ENCODE measurements at regions not wholly inside any gene's neighbourhood (a gene's known extent, or its start where the extent isn't known, plus 50 kb on each side); places are given as distances from the start of the nearest gene placed in this dataset.
A peak's percentile ranks its signal among the peaks of the same experiment; 100 is the strongest.

DNA sequence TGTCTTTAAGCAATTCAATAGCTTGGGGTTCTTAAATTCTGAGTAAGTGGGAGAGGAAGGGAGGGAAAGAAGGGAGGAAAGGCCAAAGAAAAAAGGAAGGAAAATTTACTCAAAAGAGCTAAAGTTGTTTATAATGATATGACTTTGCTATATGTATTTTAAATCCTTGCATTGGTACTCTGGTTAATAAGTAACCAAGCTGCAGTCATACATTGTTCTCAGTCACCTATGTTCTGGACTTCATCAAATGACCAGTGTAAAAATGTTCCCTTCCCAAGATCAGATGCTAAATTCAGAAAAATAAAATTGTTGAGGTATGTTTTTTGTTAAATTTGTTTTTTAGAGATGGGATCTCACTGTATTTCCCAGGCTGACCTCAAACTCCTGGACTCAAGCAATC is 259.9 kb upstream of the CPNE8 start:
- Histone ChIP-seq H3K36me3 (ENCODE audit: insufficient read depth) (no peaks in the 10 kb centered on the region), H3K27ac (ENCODE audit: low read depth) (no peak overlapping the region), H3K4me3 (ENCODE audit: low read depth, low read length) (no peak overlapping the region), H3K4me1 (ENCODE audit: insufficient read depth) (no peaks in the 10 kb centered on the region)
- DNase-seq (ENCODE audit: extremely low spot score): no peak

DNA sequence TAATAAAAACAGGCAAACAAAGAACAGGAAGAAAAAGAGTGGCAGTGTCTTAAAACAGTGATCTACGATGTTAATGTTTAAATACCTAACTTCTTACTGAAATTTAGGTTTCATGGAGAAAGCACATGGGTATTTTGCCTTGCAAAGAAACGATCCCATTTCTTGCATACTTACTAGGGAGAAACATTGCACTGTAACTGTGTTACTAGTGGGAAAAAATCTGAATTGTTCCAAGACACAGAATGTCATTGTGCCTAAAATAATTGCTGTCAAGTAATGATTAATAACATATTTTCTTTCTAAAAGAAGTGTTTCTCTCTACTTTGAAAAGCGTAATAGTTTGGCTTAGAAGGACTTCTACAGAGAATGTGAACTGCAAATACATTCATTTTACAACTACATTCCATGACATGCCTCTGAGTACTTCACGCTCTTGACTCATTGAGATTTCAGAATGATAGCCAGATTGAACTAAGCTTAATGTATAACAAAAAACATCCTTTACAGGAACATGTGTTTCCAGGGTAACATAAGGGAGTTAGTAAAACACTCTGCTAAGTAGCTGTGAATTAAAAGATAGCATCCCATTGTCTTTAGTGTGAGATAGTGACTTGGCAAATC is 256.2 kb upstream of the CPNE8 start:
- DNase-seq (ENCODE audit: extremely low spot score): no peak
- no peak overlapping the region for H3K27ac ChIP-seq (ENCODE audit: low read depth)
- no peaks in the 10 kb centered on the region for H3K4me1 ChIP-seq (ENCODE audit: insufficient read depth)
- H3K4me3 ChIP-seq (ENCODE audit: low read depth, low read length): no peak overlapping the region
- WGBS: 63% methylated on average over 4 of the region's 4 CpGs
- no peaks in the 10 kb centered on the region for H3K36me3 ChIP-seq (ENCODE audit: insufficient read depth)

DNA sequence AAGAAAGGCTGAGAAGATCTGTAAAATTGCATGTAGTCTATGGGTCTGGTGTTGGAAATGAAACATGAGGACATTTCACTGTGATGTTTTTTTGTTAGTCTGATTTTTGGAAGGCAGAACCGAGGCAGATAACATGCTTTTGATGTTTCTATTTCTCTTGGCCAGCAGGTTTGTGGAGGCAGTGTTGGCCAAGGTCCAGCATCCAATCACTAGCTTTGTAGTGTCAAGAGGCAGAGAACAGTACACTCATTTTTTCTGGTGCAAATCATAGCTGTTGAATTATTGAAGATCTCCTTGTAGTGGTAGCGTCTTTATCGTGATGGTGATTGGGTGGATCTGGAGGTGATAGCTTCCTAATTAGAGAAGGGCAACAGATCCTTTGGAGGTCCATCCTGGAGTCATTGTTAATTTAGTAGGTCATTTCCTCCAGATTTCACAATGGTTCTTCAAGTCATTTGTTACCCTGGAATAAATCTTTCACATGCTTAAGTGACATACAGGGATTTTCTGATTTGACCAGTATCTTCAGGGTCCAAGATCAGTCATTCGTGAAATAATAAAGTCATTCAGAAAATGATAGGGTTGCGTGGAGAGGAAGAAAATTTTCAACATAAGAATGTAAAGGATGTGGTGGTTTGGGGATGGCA is 252.4 kb upstream of the CPNE8 start:
- 42% methylated on average over 5 of the region's 5 CpGs for WGBS
- Histone ChIP-seq H3K27ac (ENCODE audit: low read depth) (no peak overlapping the region), H3K4me1 (ENCODE audit: insufficient read depth) (no peaks in the 10 kb centered on the region), H3K36me3 (ENCODE audit: insufficient read depth) (no peaks in the 10 kb centered on the region), H3K4me3 (ENCODE audit: low read depth, low read length) (no peak overlapping the region)
- DNase-seq (ENCODE audit: extremely low spot score): no peak

DNA sequence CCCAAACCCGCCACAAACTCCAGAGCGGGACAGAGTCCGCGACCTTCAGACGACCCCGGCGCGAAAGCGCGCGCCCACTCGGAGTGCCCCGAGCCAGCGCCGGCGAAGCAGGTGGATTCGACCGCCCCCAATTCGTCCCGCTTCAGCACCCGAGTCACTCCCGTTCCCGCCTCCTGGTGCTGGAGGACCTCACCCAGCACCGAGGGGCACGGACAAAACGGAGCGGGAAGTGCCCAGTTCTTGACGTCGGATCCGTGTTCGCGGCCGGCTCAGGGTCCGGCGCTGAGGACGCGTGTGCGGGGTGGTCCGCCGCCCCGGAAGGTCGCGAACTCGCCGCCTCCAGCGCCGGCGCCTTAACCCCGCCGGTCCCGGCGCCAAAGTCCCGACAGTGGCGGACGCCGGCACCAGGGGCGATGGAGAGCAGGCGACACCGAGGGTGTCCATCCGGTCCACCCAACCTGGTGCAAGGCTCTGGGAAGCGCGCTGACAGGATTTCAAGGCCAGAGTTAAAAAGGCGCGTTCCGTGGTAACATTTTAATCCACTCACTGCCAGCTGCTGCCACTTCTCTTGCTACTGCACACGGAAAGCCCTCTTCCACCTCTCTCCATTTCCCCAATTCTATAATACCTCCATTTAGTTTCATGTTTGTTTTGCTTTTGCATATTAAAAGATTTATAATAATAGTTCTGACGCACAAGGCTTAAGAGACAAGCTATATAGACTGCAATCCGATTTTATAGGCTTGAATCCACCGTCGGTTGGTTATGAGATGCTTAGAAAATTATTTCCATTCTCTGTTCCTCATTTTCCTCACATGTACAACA is 240.0 kb upstream of the CPNE8 start:
- no peak overlapping the region for H3K27ac ChIP-seq (ENCODE audit: low read depth)
- no peaks in the 10 kb centered on the region for H3K36me3 ChIP-seq (ENCODE audit: insufficient read depth)
- WGBS: 4% methylated on average over 70 of the region's 70 CpGs
- DNase-seq (ENCODE audit: extremely low spot score): no peak
- no peaks in the 10 kb centered on the region for H3K4me1 ChIP-seq (ENCODE audit: insufficient read depth)
- peak overlapping the region; percentile 28 for H3K4me3 ChIP-seq (ENCODE audit: low read depth, low read length)

DNA sequence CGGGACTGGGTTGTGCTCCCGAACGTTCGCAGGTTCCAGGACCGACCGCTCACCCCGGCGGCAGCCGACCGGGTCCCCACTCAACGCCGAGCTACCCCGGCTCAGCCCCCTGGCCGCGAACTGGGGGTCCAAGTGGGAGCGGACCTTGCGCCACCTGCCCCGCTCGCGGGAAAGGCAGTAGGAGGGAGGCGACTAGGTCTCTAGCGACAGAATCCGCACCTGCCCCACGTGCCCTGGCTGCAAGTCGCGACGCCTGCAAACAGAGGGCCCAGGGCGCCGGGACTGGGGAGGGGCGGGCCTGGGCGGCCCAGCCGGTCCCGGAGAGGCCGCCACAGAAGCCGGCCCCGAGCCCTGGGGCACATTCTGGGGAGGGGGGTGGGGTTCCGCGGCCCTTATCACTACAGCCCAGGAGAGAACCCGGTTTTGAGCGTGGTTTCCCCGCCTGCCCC is 239.2 kb upstream of the CPNE8 start:
- no peak for DNase-seq (ENCODE audit: extremely low spot score)
- 22% methylated on average over 41 of the region's 41 CpGs for WGBS
- no peak overlapping the region for H3K27ac ChIP-seq (ENCODE audit: low read depth)
- no peaks in the 10 kb centered on the region for H3K4me1 ChIP-seq (ENCODE audit: insufficient read depth)
- no peaks in the 10 kb centered on the region for H3K36me3 ChIP-seq (ENCODE audit: insufficient read depth)
- H3K4me3 ChIP-seq (ENCODE audit: low read depth, low read length): peak overlapping the region; percentile 28

DNA sequence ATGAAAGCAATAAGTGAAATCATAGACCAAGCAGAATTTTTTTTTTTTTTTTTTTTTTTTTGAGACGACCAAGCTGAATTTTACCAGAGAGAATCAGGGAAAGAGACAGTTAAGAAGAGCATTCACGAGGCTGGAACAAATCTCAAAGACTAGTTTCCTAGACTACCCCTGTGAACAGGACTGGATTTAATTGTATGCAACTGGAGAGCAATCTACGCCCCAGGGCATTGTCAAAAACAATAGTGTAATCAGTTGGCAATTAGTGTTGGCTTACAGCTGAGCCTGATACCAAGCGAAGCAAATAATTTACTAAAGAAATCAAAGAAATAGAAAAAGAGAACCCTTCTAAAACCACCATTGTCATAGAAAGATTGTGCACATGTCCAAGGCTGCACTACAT is 232.9 kb upstream of the CPNE8 start:
- Histone ChIP-seq H3K4me3 (ENCODE audit: low read depth, low read length) (no peak overlapping the region), H3K27ac (ENCODE audit: low read depth) (no peak overlapping the region), H3K4me1 (ENCODE audit: insufficient read depth) (no peaks in the 10 kb centered on the region), H3K36me3 (ENCODE audit: insufficient read depth) (no peaks in the 10 kb centered on the region)
- DNase-seq (ENCODE audit: extremely low spot score): no peak
- 67% methylated on average over 4 of the region's 4 CpGs for WGBS

DNA sequence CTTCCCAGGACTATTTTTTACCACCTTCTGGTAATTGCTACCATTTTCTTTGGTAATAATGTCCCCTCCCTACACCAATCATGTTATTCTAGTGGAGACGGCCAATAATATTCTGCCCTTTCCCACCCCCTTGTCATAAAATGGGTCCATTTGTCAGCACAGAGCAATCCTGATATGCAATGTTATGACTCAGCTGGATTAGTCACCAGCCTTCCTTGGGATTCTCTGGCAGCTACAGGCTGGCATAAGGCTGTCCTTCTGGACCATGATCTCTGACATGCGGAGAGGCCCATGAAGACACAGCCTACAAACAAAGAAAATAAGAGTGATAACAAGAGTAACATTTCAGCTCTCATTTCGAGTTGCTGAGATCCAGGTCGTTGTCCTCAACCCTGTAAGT is 222.0 kb upstream of the CPNE8 start:
- DNase-seq (ENCODE audit: extremely low spot score): no peak

DNA sequence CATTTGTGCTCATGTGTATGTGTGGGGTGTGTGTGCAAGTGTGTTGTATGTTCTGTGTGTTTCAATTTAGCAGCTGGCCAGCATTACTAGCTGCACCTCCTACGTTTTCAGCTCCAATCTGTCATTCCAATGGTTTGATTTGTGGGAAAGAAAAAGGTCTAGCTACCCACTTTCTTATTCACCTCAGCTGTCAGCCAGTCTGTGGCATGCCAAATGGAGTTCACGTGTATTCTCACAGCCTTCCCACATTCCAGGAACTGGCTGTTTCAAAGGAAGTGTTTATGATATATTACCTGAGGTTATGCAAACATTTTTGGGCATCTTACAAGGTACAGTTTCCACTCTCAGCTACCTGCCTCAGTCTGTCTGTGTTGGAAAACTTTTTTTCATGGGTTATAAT is 220.2 kb upstream of the CPNE8 start:
- no peak for DNase-seq (ENCODE audit: extremely low spot score)
- Histone ChIP-seq H3K36me3 (ENCODE audit: insufficient read depth) (no peaks in the 10 kb centered on the region), H3K4me1 (ENCODE audit: insufficient read depth) (no peaks in the 10 kb centered on the region), H3K27ac (ENCODE audit: low read depth) (no peak overlapping the region), H3K4me3 (ENCODE audit: low read depth, low read length) (no peak overlapping the region)
- 38% methylated on average over 2 of the region's 2 CpGs for WGBS

More for the DNA sequence above, 222.0 kb upstream of the CPNE8 start:
- Histone ChIP-seq H3K27ac (ENCODE audit: low read depth) (no peak overlapping the region), H3K4me3 (ENCODE audit: low read depth, low read length) (no peak overlapping the region), H3K36me3 (ENCODE audit: insufficient read depth) (no peaks in the 10 kb centered on the region), H3K4me1 (ENCODE audit: insufficient read depth) (no peaks in the 10 kb centered on the region)
- WGBS: 63% methylated on average over 4 of the region's 4 CpGs

DNA sequence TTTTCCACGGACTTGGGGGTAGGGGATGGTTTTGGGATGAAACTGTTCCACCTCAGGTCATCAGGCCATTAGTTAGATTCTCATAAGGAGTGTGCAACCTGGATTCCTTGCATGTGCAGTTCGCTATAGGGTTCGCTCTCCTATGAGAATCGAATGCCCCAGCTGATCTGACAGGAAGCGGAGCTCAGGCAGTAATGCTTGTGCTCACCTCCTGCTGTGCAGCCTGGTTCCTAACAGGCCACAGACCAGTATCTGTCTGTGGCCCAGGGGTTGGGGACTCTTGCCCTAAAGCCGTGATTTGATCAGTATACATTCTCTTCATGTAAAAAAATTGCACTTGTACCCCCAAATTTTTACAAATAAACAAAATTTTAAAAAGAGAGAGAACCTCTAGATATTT is 219.4 kb upstream of the CPNE8 start:
- Histone ChIP-seq H3K36me3 (ENCODE audit: insufficient read depth) (no peaks in the 10 kb centered on the region), H3K27ac (ENCODE audit: low read depth) (no peak overlapping the region), H3K4me3 (ENCODE audit: low read depth, low read length) (no peak overlapping the region), H3K4me1 (ENCODE audit: insufficient read depth) (no peaks in the 10 kb centered on the region)
- 90% methylated on average over 6 of the region's 6 CpGs for WGBS
- no peak for DNase-seq (ENCODE audit: extremely low spot score)

DNA sequence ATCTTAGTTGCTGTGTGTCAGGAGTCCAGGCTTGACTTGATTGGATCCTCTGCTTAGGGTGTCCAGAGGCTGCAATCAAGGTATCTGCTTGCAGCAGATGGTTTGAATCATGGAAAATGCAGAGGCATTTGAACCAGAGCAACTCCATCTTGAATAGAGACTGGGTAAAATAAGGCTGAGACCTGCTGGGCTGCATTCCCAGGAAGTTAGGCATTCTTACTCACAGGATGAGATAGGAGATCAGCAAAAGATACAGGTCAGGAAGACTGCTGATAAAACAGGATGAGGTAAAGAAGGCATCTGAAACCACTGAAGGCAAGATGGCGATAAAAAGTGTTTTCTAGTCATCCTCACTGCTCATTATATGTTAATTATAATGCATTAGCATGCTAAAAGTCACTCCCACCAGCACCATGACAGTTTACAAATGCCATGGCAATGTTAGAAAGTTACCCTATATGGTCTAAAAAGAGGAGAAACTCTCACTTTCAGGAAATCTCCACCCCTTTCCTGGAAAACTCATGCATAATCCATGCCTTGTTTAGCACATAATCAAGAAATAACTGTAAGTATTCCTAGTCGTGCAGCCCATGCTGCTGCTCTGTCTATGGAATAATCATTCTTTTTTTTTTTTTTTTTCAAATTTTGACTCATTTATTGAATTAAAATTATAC is 218.3 kb upstream of the CPNE8 start:
- Histone ChIP-seq H3K36me3 (ENCODE audit: insufficient read depth) (no peaks in the 10 kb centered on the region), H3K4me3 (ENCODE audit: low read depth, low read length) (no peak overlapping the region), H3K27ac (ENCODE audit: low read depth) (no peak overlapping the region), H3K4me1 (ENCODE audit: insufficient read depth) (no peaks in the 10 kb centered on the region)
- WGBS: 34% methylated on average over 2 of the region's 2 CpGs
- DNase-seq (ENCODE audit: extremely low spot score): no peak

DNA sequence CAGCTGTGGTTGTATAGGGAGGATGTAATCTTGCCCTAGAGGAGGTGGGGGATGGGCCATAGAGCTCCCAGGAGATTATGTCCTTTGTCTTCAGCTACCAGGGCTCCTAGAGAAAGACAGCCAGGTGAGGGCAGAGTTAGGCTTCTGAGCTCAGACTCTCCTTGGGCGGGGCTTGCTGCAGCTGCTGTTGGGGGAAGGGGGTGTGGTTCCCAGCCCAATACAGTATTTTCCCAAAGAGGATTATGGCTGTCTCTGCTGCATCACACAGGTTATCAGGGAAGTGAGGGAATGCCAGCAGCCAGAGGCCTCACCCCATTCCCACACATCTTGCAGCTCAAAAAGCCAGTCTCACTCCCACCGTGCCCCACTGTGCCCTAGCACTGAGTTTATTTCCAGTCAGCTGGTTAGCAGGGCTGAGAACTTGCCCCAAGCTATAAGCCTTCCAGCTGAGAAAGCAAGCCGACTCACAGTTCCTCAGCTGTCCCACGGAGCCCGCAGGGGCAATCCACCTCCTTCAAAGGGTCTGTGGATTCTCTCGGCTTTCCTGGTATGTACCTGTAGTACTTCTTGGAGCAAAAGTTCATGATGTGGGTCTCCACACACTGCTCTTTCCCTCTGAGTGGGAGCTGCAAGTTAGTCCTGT is 217.3 kb upstream of the CPNE8 start:
- DNase-seq (ENCODE audit: extremely low spot score): no peak

DNA sequence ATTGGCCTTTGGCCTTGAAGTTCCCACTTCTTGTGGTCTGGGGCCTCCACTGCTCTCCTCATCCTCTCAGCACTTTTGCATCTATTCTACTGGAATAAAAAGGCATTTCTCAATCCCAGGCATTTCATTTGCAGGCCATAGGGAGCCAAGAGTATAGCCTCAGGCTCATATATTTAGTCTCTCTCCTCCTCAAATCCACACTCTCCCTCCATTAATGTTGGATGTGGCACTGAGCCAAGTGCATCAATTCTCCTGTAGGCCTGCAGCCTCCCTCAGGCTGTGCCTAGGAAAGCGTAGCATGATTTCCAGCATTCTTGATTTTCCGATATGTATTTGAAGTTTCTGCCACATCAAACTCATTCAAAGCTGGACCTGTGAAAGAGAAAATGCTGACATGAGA is 211.5 kb upstream of the CPNE8 start:
- whole genome bisulfite sequencing: 90% methylated on average over 2 of the region's 2 CpGs
- H3K4me3 ChIP-seq (ENCODE audit: low read depth, low read length): no peak overlapping the region
- H3K4me1 ChIP-seq (ENCODE audit: insufficient read depth): no peaks in the 10 kb centered on the region

More for the DNA sequence above, 217.3 kb upstream of the CPNE8 start:
- 87% methylated on average over 6 of the region's 6 CpGs for WGBS
- Histone ChIP-seq H3K4me3 (ENCODE audit: low read depth, low read length) (no peak overlapping the region), H3K4me1 (ENCODE audit: insufficient read depth) (no peaks in the 10 kb centered on the region), H3K36me3 (ENCODE audit: insufficient read depth) (no peaks in the 10 kb centered on the region), H3K27ac (ENCODE audit: low read depth) (no peak overlapping the region)

DNA sequence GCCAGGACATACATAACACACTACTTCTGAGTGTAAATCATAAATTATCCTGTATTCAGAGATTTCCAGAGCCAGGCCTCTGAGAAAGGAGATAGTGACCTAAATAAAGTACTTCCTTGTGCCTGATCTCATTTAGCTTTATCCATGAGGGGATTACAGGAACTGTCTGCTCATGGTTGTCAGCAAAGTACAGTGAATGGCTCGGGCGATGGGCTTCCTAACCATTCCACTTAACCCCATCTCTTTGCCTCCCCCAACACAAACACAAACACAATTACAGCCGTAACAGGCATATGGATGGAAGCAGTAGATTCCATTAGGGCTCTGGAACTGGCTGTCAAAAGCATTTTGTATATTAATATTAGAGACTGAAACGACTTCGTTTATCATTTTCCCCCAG is 206.7 kb upstream of the CPNE8 start:
- Histone ChIP-seq H3K4me1 (ENCODE audit: insufficient read depth) (no peaks in the 10 kb centered on the region), H3K36me3 (ENCODE audit: insufficient read depth) (no peaks in the 10 kb centered on the region), H3K4me3 (ENCODE audit: low read depth, low read length) (no peak overlapping the region), H3K27ac (ENCODE audit: low read depth) (no peak overlapping the region)
- DNase-seq (ENCODE audit: extremely low spot score): no peak
- WGBS: 66% methylated on average over 5 of the region's 5 CpGs

More for the DNA sequence above, 211.5 kb upstream of the CPNE8 start:
- DNase-seq (ENCODE audit: extremely low spot score): no peak
- Histone ChIP-seq H3K27ac (ENCODE audit: low read depth) (no peak overlapping the region), H3K36me3 (ENCODE audit: insufficient read depth) (no peaks in the 10 kb centered on the region)

All from urinary bladder (tissue), 3 donors.